Transverse colon (tissue), 4 donors: ENCODE measurements at regions not wholly inside any gene's neighbourhood (a gene's known extent, or its start where the extent isn't known, plus 50 kb on each side); places are given as distances from the start of the nearest gene placed in this dataset.

ENCODE experiments used
- DNase-seq: peaks from one replicate; pipeline ENCODE4 v3.0.0-alpha.2; 2019
- H3K27ac ChIP-seq, 4 donors: fragments of 200-600 bp; sonication (generic); 2 replicates each; pipeline ENCODE4 v1.5.1; 2016 to 2018; ENCODE audit warnings: inconsistent platforms in 4 of 4
- H3K27me3 ChIP-seq: fragments of 200-600 bp; sonication (generic); 2 replicates; pipeline ENCODE4 v1.5.1; 2017; ENCODE audit warnings: inconsistent platforms
- H3K36me3 ChIP-seq, 4 donors: fragments of 200-600 bp; sonication (generic); 2 replicates each; pipeline ENCODE4 v1.5.1; 2017 to 2019; ENCODE audit warnings: inconsistent platforms in 4 of 4
- H3K4me1 ChIP-seq, 4 donors: fragments of 200-600 bp; sonication (generic); 2 replicates each; pipeline ENCODE4 v1.5.1; 2017 to 2020; ENCODE audit warnings: inconsistent platforms in 4 of 4
- H3K4me3 ChIP-seq, 4 donors: fragments of 200-600 bp; sonication (generic); 1 replicate in 1 of 4; 2 replicates in 3 of 4; pipeline versions ENCODE4 v1.5.1 to v1.6.1; 2017 to 2019; ENCODE audit warnings: inconsistent platforms in 4 of 4
- H3K9me3 ChIP-seq, 2 donors: fragments of 200-600 bp; sonication (generic); 2 replicates each; pipeline ENCODE4 v1.5.1; 2017 to 2019; ENCODE audit warnings: inconsistent platforms in 2 of 2
- CTCF ChIP-seq, 5 experiments: fragments of 200-600 bp in 3 of 5; fragments of 450-650 bp in 2 of 5; sonication (generic) in 3 of 5; IDR thresholded peaks; 1 replicate in 2 of 5; 2 replicates in 3 of 5; pipeline ENCODE4 v1.5.1; 2016 to 2017; ENCODE audit warnings: antibody characterized with exemption in 5 of 5, inconsistent platforms in 3 of 5, mild to moderate bottlenecking in 2 of 5, moderate library complexity in 1 of 5
- EP300 ChIP-seq: sonication (generic); formaldehyde crosslinking; IDR thresholded peaks from one replicate; pipeline ENCODE4 v1.6.1; 2017; ENCODE audit warnings: antibody characterized with exemption, low read depth
- POLR2A ChIP-seq: fragments of 450-650 bp; IDR thresholded peaks from one replicate; pipeline ENCODE4 v1.6.1; 2016; ENCODE audit warnings: antibody characterized with exemption, mild to moderate bottlenecking, moderate library complexity
- POLR2AphosphoS5 ChIP-seq, 3 donors: sonication (generic); formaldehyde crosslinking; IDR thresholded peaks; one replicate each; pipeline ENCODE4 v1.6.1; 2016; ENCODE audit warnings: antibody characterized with exemption in 3 of 3
- WGBS, 2 donors: methylation state at CpG; one replicate each; pipeline ENCODE4 v1.1.5; 2018; ENCODE audit warnings: low coverage in 1 of 2; 5-methylcytosine and 5-hydroxymethylcytosine counted together
- in situ Hi-C, 4 donors: fragments of 200-750 bp; cut with MboI; loops; one replicate each; pipeline versions ENCODE4 v1.15.0 to v1.15.1; 2017; ENCODE audit warnings: low sequenced_read_pairs in 3 of 4, low pct_ligation_motif_present in 1 of 4, low pct_unique_long_range_greater_than_20kb in 1 of 4
- intact Hi-C: fragments of 100-400 bp; cut with DNase I; formaldehyde crosslinking; loops from one replicate; pipeline ENCODE4 v1.15.1; 2023; ENCODE audit warnings: low total_unique reads

GRCh38 chr1:164087906-164088453, 471.0 kb upstream of the PBX1 start:
- Histone ChIP-seq H3K4me3 (no peak overlapping the region), H3K27me3 (no peaks in the 10 kb centered on the region), H3K9me3 (peaks cover 4% of the 10 kb centered on the region in 2 donors), H3K4me1 (no peaks in the 10 kb centered on the region), H3K27ac (no peak overlapping the region), H3K36me3 (no peaks in the 10 kb centered on the region)
- intact Hi-C loops (no loop called here), in situ Hi-C loops (no loop called here)
- no peak for DNase-seq
- TF ChIP-seq POLR2AphosphoS5 (IDR thresholded peaks at IDR 0.05) (no peak), CTCF (IDR thresholded peaks at IDR 0.05) (no peak), POLR2A (no peak), EP300 (no peak)
- WGBS, 2 donors, result 54 to 55% methylated on average over 6 of the region's 6 CpGs

- intact Hi-C loops (no loop called here), in situ Hi-C loops (no loop called here)
- Histone ChIP-seq H3K27me3 (no peaks in the 10 kb centered on the region), H3K27ac (no peak overlapping the region), H3K9me3 (peaks cover 8 to 10% of the 10 kb centered on the region in 2 donors), H3K4me3 (no peak overlapping the region), H3K36me3 (no peaks in the 10 kb centered on the region), H3K4me1 (no peaks in the 10 kb centered on the region)
- TF ChIP-seq CTCF (IDR thresholded peaks at IDR 0.05) (peak in 2 of 5 experiments; percentile 20 to 29), POLR2AphosphoS5 (IDR thresholded peaks at IDR 0.05) (no peak), POLR2A (no peak)
- DNase-seq, result peak; percentile 13
- 57 to 100% methylated on average over 1 to 4 of the region's 4 CpGs for WGBS, 2 donors
Measured at GRCh38 chr1:164092603-164093353, 466.2 kb upstream of the PBX1 start.

GRCh38 chr1:164093543-164093942, 465.4 kb upstream of the PBX1 start:
- in situ Hi-C loops, result no loop called here
- Histone ChIP-seq H3K4me3 (no peak overlapping the region), H3K9me3 (peaks cover 8 to 10% of the 10 kb centered on the region in 2 donors), H3K27ac (no peak overlapping the region), H3K27me3 (no peaks in the 10 kb centered on the region), H3K4me1 (no peaks in the 10 kb centered on the region), H3K36me3 (no peaks in the 10 kb centered on the region)
- intact Hi-C loops, result no loop called here
- no peak for TF ChIP-seq POLR2A
- no peak for TF ChIP-seq EP300
- TF ChIP-seq CTCF (IDR thresholded peaks at IDR 0.05), result no peak
- TF ChIP-seq POLR2AphosphoS5 (IDR thresholded peaks at IDR 0.05), result no peak
- 33 to 71% methylated on average over 2 of the region's 2 CpGs for WGBS, 2 donors
- no peak for DNase-seq

GRCh38 chr1:164101802-164102201, 457.2 kb upstream of the PBX1 start:
- Histone ChIP-seq H3K4me1 (no peaks in the 10 kb centered on the region), H3K4me3 (no peak overlapping the region), H3K9me3 (no peaks in the 10 kb centered on the region), H3K36me3 (no peaks in the 10 kb centered on the region), H3K27ac (no peak overlapping the region), H3K27me3 (no peaks in the 10 kb centered on the region)
- no peak for TF ChIP-seq POLR2A
- TF ChIP-seq POLR2AphosphoS5 (IDR thresholded peaks at IDR 0.05), result no peak
- no peak for TF ChIP-seq EP300
- no peak for TF ChIP-seq CTCF (IDR thresholded peaks at IDR 0.05)
- in situ Hi-C loops (no loop called here), intact Hi-C loops (no loop called here)
- DNase-seq, result no peak
- 100% methylated on average over 2 of the region's 2 CpGs; no CpG with 5 or more reads in 1 of the 2 donors for WGBS, 2 donors
